ACC112 (cell line): ENCODE measurements at regions not wholly inside any gene's neighbourhood (a gene's known extent, or its start where the extent isn't known, plus 50 kb on each side); places are given as distances from the start of the nearest gene placed in this dataset.

Experiments
- H2AFZ ChIP-seq: fragments of 200-600 bp; sonication (generic); one replicate; pipeline ENCODE4 v1.6.0; 2017; ENCODE audit warnings: antibody characterized with exemption, low read length; ENCODE audit not compliant: unreplicated experiment
- H3K27ac ChIP-seq: fragments of 200-600 bp; sonication (generic); 2 replicates; pipeline ENCODE4 v1.5.1; 2014; ENCODE audit warnings: low read depth, mild to moderate bottlenecking, antibody characterized with exemption, low read length, moderate library complexity
- H3K27me3 ChIP-seq: fragments of 200-600 bp; sonication (generic); 2 replicates; pipeline ENCODE4 v1.6.1; 2014; ENCODE audit warnings: mild to moderate bottlenecking, antibody characterized with exemption, low read length, moderate library complexity, mixed read lengths; ENCODE audit not compliant: insufficient read depth
- H3K36me3 ChIP-seq: fragments of 200-600 bp; sonication (generic); 2 replicates; pipeline ENCODE4 v1.6.1; 2016; ENCODE audit warnings: mild to moderate bottlenecking, antibody characterized with exemption, low read length, moderate library complexity, mixed read lengths; ENCODE audit not compliant: insufficient read depth
- H3K4me1 ChIP-seq: fragments of 200-600 bp; sonication (generic); one replicate; pipeline ENCODE4 v1.6.1; 2016; ENCODE audit warnings: low read length, mixed read lengths; ENCODE audit not compliant: insufficient read depth, unreplicated experiment, control insufficient read depth
- H3K4me3 ChIP-seq: fragments of 200-600 bp; sonication (generic); 2 replicates; pipeline ENCODE4 v1.5.1; 2014; ENCODE audit warnings: mild to moderate bottlenecking, low read depth, low read length
- H3K79me2 ChIP-seq: fragments of 200-600 bp; sonication (generic); one replicate; pipeline ENCODE4 v1.6.0; 2016; ENCODE audit warnings: low read length; ENCODE audit not compliant: control insufficient read depth, unreplicated experiment, insufficient read depth

DNA sequence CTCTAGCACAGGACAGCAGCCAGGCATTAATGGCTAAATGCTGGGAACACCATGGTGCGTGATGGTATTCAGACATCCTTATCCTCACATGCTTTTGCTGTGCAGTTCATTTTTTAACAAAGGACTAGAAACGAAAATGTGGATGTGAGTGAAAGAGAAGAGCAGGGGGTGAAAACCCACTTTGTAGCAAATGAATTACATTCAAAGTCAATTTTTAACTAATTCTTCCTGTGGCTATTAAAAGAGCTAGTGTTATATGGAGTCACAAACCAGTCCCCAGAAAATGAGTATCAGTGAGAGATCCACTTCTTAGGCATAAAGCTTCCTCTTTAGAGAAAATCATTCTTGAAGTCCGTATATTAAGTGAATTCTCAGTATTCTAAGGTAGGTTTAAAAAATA, 592.0 kb upstream of the LMO3 start:
- Histone ChIP-seq H3K4me3 (no peak overlapping the region), H3K27me3 (no peaks in the 10 kb centered on the region), H2AFZ (no peak overlapping the region)

DNA sequence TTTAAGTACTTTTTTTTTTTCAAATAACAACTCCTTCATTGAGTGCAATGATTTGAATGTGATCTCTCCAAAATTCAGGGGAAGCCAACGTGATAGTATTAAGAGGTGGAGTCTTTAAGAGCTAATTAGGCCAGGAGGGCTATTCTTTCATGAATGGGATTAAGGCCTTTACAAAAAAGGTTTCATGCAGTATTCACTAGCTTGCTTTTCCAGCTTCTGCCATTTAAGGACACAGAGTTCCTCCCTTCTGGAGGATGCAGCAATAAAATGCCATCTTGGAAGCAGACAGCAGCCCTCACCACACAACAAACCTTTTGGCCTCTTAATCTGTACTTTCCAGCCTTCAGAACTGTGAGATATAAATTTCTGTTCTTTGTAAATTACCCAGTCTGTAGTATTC, 586.8 kb upstream of the LMO3 start:
- Histone ChIP-seq H3K27ac (no peak overlapping the region), H3K27me3 (no peaks in the 10 kb centered on the region), H3K36me3 (no peaks in the 10 kb centered on the region), H3K79me2 (no peaks in the 10 kb centered on the region), H3K4me1 (no peaks in the 10 kb centered on the region), H3K4me3 (no peak overlapping the region), H2AFZ (no peak overlapping the region)

More for the DNA sequence above, 592.0 kb upstream of the LMO3 start:
- H3K36me3 ChIP-seq = no peaks in the 10 kb centered on the region
- H3K27ac ChIP-seq = no peak overlapping the region
- H3K4me1 ChIP-seq = no peaks in the 10 kb centered on the region
- H3K79me2 ChIP-seq = no peaks in the 10 kb centered on the region

DNA sequence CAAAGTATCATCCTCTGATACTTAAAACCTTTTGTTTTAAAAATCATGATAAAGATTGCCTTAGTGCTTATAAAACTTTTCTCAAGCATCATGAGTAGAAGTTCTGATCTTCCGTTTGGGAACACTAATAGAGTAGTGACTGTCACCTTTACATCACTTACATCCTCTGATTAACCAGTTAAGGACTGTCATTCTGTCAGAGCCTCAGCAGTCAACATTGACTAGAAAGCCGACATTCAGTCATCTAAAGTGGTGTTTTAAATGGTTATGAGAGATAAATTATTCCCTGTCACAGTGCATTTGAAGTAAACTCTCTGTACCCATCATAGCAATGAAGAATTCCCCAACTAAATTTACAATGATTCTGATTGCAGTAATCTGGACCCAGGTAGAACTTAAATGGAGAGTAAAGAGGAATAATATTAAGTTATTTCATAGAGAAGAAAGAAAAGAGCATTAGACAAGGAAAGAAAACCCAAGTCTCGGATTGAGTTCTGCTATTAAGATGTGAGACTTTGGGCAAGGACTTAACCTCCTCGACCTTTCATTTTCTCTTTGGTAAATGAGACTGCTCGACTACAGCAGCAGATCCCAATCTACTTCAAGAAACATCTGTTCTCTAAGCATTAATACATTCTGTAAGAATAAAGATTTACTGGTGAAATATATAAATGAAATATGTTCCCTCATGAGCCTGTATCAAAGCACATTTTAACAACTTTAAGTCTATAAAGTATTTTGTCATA, 563.9 kb upstream of the LMO3 start:
- H2AFZ ChIP-seq = no peak overlapping the region
- H3K79me2 ChIP-seq = no peaks in the 10 kb centered on the region
- H3K4me3 ChIP-seq = no peak overlapping the region
- H3K27ac ChIP-seq = no peak overlapping the region
- no peaks in the 10 kb centered on the region for H3K36me3 ChIP-seq
- H3K27me3 ChIP-seq = no peaks in the 10 kb centered on the region
- H3K4me1 ChIP-seq = no peaks in the 10 kb centered on the region

DNA sequence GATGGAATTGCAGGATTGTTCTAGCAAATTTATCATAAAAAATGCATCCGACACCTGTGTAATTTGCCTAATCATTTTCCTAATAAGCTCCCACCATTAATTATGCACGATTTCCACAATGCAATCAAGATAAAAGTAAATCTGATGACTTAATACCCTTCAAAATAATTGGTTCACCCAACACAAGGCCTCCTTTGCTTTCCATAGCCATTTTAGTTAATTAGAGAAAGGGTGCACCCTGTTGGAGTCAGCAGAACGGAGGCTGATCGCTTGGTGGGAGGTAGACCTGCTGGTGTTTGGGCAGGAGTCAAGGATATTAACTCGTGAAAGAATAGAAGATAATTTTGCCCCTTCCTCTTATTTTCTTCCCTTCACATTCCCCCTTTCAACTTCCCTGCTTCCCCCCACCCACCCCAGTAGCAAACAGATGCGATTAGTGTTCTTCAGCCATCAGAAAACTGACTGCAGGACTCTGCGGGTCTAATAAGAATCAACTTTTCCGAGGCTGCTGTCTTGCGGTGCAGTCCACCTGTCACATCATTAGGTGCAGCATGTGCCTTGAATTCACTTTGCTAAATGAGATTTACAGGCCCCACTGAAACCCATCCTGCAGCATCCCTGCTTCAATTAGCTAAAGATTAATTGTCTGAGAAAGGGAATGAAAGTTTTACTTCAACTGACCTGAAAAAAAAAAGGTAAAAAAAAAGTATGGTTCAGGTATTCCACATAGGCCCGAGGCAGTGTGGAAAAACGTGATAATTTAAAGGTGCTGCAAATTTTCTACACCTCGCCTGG, 553.7 kb upstream of the LMO3 start:
- H2AFZ ChIP-seq = no peak overlapping the region
- H3K79me2 ChIP-seq = no peaks in the 10 kb centered on the region
- no peaks in the 10 kb centered on the region for H3K27me3 ChIP-seq
- no peaks in the 10 kb centered on the region for H3K36me3 ChIP-seq
- H3K4me1 ChIP-seq = no peaks in the 10 kb centered on the region
- no peak overlapping the region for H3K4me3 ChIP-seq
- no peak overlapping the region for H3K27ac ChIP-seq

DNA sequence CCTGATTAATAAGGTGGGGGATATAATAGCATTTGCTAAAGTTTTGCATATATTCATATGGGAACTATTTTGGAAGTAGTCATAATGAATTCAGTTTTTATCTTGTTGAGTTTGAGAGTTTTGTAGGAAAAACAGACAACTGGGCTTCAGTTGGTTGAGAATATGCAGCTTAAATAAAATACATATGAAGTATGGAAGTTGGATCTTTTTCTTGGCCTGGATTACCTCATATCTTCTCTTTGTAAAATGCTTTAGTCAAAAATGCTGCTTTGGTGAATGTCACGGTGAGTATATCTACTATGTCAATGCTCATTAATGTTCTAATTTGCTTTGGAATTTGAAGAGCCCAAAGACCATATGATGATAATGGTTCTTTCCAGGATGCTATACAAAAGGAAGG, 552.2 kb upstream of the LMO3 start:
- H3K27ac ChIP-seq = no peak overlapping the region
- H3K36me3 ChIP-seq = no peaks in the 10 kb centered on the region
- no peaks in the 10 kb centered on the region for H3K4me1 ChIP-seq
- H3K4me3 ChIP-seq = no peak overlapping the region
- H3K79me2 ChIP-seq = no peaks in the 10 kb centered on the region
- no peak overlapping the region for H2AFZ ChIP-seq
- H3K27me3 ChIP-seq = no peaks in the 10 kb centered on the region

DNA sequence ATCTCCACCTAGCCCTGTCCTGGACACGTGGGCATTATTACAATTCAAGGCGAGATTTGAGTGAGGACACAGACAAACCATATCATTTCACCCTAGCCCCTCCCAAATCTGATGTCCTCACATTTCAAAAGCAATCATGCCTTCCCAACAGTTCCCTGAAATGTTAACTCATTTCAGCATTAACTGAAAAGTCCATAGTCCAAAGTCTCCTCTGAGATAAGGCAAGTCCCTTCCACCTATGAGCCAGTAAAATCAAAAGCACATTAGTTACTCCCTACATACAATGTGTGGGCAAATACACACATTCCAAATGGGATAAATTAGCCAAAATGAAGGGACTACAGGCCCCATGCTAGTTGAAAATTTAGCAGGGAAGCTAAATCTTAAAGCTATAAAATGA, 546.0 kb upstream of the LMO3 start:
- no peak overlapping the region for H3K27ac ChIP-seq
- H3K79me2 ChIP-seq = no peaks in the 10 kb centered on the region
- no peaks in the 10 kb centered on the region for H3K4me1 ChIP-seq
- no peaks in the 10 kb centered on the region for H3K27me3 ChIP-seq
- no peak overlapping the region for H2AFZ ChIP-seq
- no peaks in the 10 kb centered on the region for H3K36me3 ChIP-seq
- no peak overlapping the region for H3K4me3 ChIP-seq

DNA sequence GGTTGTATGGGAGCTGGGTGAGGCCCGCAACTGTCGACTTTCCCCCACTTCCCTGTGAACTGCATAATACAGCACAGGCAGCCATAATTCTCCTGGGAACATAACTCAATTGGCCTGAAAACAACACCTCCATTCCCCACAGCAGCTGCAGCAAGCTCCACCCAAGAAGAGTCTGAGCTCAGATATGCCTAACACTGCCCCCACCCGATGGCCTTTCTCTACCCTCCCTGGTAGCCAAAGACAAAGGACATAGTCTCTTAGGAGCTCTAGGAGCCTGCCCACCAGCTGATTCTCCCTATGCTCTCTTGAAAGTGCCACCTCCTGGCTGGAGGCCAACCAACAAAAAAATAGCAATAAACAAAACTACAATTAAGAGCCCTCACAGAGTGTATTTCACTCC, 542.7 kb upstream of the LMO3 start:
- H3K79me2 ChIP-seq = no peaks in the 10 kb centered on the region
- no peaks in the 10 kb centered on the region for H3K27me3 ChIP-seq
- no peak overlapping the region for H3K4me3 ChIP-seq
- no peak overlapping the region for H3K27ac ChIP-seq
- H3K36me3 ChIP-seq = no peaks in the 10 kb centered on the region
- H3K4me1 ChIP-seq = no peaks in the 10 kb centered on the region
- H2AFZ ChIP-seq = no peak overlapping the region

DNA sequence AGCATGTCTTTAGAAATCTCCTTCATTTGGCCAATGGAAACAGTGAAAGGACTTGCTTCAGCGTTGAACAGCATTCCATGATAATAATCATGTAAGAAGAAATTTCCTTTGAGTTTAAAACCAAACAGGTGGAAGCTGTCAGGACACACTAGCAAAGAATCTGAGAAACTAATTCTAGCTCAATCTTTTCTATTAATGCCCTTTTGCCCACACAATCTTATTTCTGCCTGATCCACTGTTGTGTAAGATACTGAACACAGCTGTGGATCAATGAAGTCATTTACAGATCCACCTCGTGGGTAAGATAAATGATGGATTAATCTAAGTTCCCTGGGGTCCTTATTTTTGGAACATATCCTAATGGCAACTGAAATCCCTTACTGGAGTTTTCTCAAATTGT, 536.9 kb upstream of the LMO3 start:
- Histone ChIP-seq H3K4me3 (no peak overlapping the region), H2AFZ (no peak overlapping the region), H3K27me3 (no peaks in the 10 kb centered on the region), H3K4me1 (no peaks in the 10 kb centered on the region), H3K79me2 (no peaks in the 10 kb centered on the region), H3K27ac (no peak overlapping the region), H3K36me3 (no peaks in the 10 kb centered on the region)

DNA sequence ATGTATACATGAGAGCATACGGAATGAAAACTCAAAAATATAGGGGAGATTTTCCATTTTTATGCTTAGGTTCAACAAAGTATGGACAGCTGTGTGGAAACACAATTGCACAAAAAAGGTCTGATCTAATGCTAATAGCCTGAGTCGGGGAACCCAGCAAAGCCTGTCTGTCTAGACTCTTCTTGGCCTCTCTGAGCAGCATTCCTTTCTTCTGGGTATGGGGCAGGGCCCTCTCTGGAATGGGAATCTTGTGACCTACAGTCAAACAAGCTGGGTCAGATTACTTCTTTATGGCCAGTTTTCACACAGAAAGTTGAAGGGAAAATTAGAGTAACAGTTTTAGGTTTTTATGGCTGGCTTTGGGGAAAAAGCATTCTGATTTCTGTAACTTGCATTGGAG, 534.0 kb upstream of the LMO3 start:
- Histone ChIP-seq H3K27ac (no peak overlapping the region), H3K36me3 (no peaks in the 10 kb centered on the region), H3K4me3 (no peak overlapping the region), H3K4me1 (no peaks in the 10 kb centered on the region), H2AFZ (no peak overlapping the region), H3K79me2 (no peaks in the 10 kb centered on the region), H3K27me3 (no peaks in the 10 kb centered on the region)

DNA sequence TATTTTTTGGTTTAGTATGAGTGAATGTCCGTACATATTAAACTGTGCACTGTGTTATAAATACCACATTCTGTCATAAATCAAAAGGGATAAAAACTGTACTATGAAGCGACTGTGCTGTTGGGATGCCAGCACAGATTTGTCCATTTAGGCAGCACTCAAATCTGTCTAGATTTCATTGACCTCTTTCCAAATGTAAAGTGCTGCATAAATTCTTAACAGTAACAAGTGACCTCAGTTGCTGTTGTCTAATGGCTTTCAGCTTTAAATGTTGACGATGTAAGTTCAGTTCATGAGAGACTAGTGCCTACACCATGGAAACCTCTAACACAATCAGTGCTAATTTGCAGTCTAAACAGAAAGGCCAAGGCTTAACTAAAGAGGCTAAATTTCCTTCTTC, 531.4 kb upstream of the LMO3 start:
- Histone ChIP-seq H3K4me3 (no peak overlapping the region), H3K27me3 (no peaks in the 10 kb centered on the region), H3K27ac (no peak overlapping the region), H3K4me1 (no peaks in the 10 kb centered on the region), H3K79me2 (no peaks in the 10 kb centered on the region), H3K36me3 (no peaks in the 10 kb centered on the region), H2AFZ (no peak overlapping the region)

DNA sequence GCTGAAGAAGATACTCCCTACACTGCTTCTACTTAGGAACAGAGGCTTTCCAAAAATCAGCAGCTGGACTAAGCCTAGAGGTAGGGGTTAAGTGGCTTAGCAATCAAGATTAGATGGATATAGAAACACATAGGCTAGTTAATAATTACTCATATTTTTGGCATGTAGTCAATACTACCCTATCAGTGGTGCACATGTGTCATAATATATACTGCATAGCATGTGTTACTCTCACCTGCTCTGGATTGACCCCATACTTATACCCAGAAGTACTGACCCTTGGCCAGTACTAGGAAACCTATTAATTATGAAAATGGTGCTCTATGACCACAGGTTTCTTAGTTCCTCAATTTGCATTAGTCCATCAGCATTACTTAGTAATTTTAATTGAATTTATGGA, 528.4 kb upstream of the LMO3 start:
- Histone ChIP-seq H3K4me1 (no peaks in the 10 kb centered on the region), H3K79me2 (no peaks in the 10 kb centered on the region), H3K27me3 (no peaks in the 10 kb centered on the region), H3K36me3 (no peaks in the 10 kb centered on the region), H3K27ac (no peak overlapping the region), H2AFZ (no peak overlapping the region), H3K4me3 (no peak overlapping the region)
